SK-N-SH treated with all-trans-retinoic acid at 6 μM for 48 hours (cell line): ENCODE measurements at regions not wholly inside any gene's neighbourhood (a gene's known extent, or its start where the extent isn't known, plus 50 kb on each side); places are given as distances from the start of the nearest gene placed in this dataset.

Source experiments
- ATAC-seq: fragments of 200-7000 bp; cut with Tn5 transposase; 3 replicates; pipeline ENCODE4 v1.9.1; 2020; ENCODE audit warnings: mild to moderate bottlenecking, moderate library complexity
- ARNTL ChIP-seq: fragments of 450-650 bp; formaldehyde crosslinking; IDR thresholded peaks from 2 replicates; pipeline ENCODE4 v1.5.0; 2020; ENCODE audit warnings: low read depth, mild to moderate bottlenecking, moderate library complexity, borderline replicate concordance
- BACH2 ChIP-seq: fragments of 250-450 bp; sonication (Bioruptor Pico); IDR thresholded peaks from 2 replicates; pipeline ENCODE4 v1.9.0; 2021; ENCODE audit warnings: mild to moderate bottlenecking, borderline replicate concordance
- ESRRG ChIP-seq: fragments of 250-450 bp; sonication (Bioruptor Pico); IDR thresholded peaks from 2 replicates; pipeline ENCODE4 v1.6.1; 2021; ENCODE audit warnings: mild to moderate bottlenecking
- ISL1 ChIP-seq: fragments of 250-450 bp; sonication (Bioruptor Pico); IDR thresholded peaks from 2 replicates; pipeline ENCODE4 v2.1.2; 2022; ENCODE audit warnings: mild to moderate bottlenecking, moderate library complexity
- OSR1 ChIP-seq: fragments of 250-450 bp; sonication (Bioruptor Pico); IDR thresholded peaks from 2 replicates; pipeline ENCODE4 v1.8.0; 2022; ENCODE audit warnings: moderate library complexity, mild to moderate bottlenecking, inconsistent platforms
- PATZ1 ChIP-seq: fragments of 250-450 bp; sonication (Bioruptor Pico); IDR thresholded peaks from 2 replicates; pipeline ENCODE4 v1.8.0; 2020; ENCODE audit warnings: mild to moderate bottlenecking, moderate library complexity, borderline replicate concordance
- POU6F1 ChIP-seq: fragments of 250-450 bp; sonication (Bioruptor Pico); IDR thresholded peaks from 2 replicates; pipeline ENCODE4 v1.8.0; 2021; ENCODE audit warnings: low read depth, mild to moderate bottlenecking, moderate library complexity, borderline replicate concordance
- PPARA ChIP-seq: fragments of 250-450 bp; sonication (Bioruptor Pico); IDR thresholded peaks from 2 replicates; pipeline ENCODE4 v1.5.0; 2020; ENCODE audit warnings: mild to moderate bottlenecking, borderline replicate concordance
- RARB ChIP-seq: fragments of 250-450 bp; sonication (Bioruptor Pico); IDR thresholded peaks from 2 replicates; pipeline ENCODE4 v1.8.0; 2021; ENCODE audit warnings: mild to moderate bottlenecking, moderate library complexity
- SNAI2 ChIP-seq: fragments of 250-450 bp; sonication (Bioruptor Pico); IDR thresholded peaks from 2 replicates; pipeline ENCODE4 v1.5.0; 2020; ENCODE audit warnings: mild to moderate bottlenecking, moderate library complexity
- TCF4 ChIP-seq: fragments of 250-450 bp; sonication (Bioruptor Pico); IDR thresholded peaks from 2 replicates; pipeline ENCODE4 v1.8.0; 2021; ENCODE audit warnings: mild to moderate bottlenecking, moderate library complexity, borderline replicate concordance
- TOX ChIP-seq: fragments of 250-450 bp; sonication (Bioruptor Pico); IDR thresholded peaks from 2 replicates; pipeline ENCODE4 v1.8.0; 2021; ENCODE audit warnings: mild to moderate bottlenecking, moderate library complexity, borderline replicate concordance
- TSHZ2 ChIP-seq: fragments of 250-450 bp; sonication (Bioruptor Pico); IDR thresholded peaks from 2 replicates; pipeline ENCODE4 v1.5.0; 2020; ENCODE audit warnings: mild to moderate bottlenecking, moderate library complexity
- ZC3H10 ChIP-seq: fragments of 250-450 bp; sonication (Bioruptor Pico); IDR thresholded peaks from 2 replicates; pipeline ENCODE4 v1.5.1; 2021; ENCODE audit warnings: mild to moderate bottlenecking, moderate library complexity
- ZFP3 ChIP-seq: fragments of 250-450 bp; sonication (Bioruptor Pico); IDR thresholded peaks from 2 replicates; pipeline ENCODE4 v1.5.0; 2020; ENCODE audit warnings: mild to moderate bottlenecking, moderate library complexity
- ZNF565 ChIP-seq: fragments of 450-650 bp; formaldehyde crosslinking; conservative IDR thresholded peaks from 2 replicates; pipeline ENCODE4 v1.5.0; 2020; ENCODE audit warnings: low read depth, mild to moderate bottlenecking, moderate library complexity
- ZNF8 ChIP-seq: fragments of 450-650 bp; formaldehyde crosslinking; IDR thresholded peaks from 2 replicates; pipeline ENCODE4 v1.5.0; 2020; ENCODE audit warnings: mild to moderate bottlenecking, moderate library complexity
- TF ChIP-seq, protein P1 (sequence below): fragments of 250-450 bp; sonication (Bioruptor Pico); IDR thresholded peaks from 2 replicates; pipeline ENCODE4 v1.5.1; 2021; ENCODE audit warnings: mild to moderate bottlenecking, moderate library complexity

- ATAC-seq: peak; percentile 88
- no peak for TF ChIP-seq BACH2
- TF ChIP-seq TCF4 (CRISPR knock-in tag): no peak
- no peak for TF ChIP-seq ZNF565 (CRISPR knock-in tag)
- TF ChIP-seq ZC3H10 (CRISPR knock-in tag): no peak
- TF ChIP-seq SNAI2 (CRISPR knock-in tag): no peak
- TF ChIP-seq ARNTL: no peak
- no peak for TF ChIP-seq PPARA (CRISPR knock-in tag)
- peak; percentile 94 for TF ChIP-seq ISL1
- TF ChIP-seq PATZ1 (CRISPR knock-in tag): peak; percentile 46; the same call in 1 of the 2 replicates
- no peak for TF ChIP-seq TOX
- no peak for TF ChIP-seq ZFP3 (CRISPR knock-in tag)
- TF ChIP-seq ESRRG (CRISPR knock-in tag): no peak
- TF ChIP-seq, all 23 proteins: peak for 2
These were observed 101.1 kb upstream of the FAT3 start for GRCh38 chr11:92123540-92123939.

DNA sequence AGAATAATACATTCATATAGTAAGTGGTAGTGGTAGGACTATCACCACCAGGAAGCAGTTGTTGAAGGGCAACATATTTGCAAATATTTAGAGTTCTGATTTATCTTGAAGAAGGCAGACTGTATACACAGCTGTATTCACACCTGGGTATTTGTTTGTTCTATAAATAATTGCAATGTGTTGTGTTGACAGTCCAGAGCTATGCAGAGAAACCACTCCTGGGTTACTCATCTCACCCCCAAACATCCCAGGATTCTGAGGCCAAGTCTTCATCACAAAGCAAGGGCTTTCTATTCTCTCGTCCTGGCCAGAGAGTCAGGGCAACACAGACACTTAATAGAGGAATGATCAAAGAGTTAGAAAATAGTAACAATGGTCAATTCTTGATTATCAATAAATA is 102.1 kb upstream of the FAT3 start:
- ATAC-seq: no peak
- TF ChIP-seq ARNTL (no peak), OSR1 (CRISPR knock-in tag) (no peak)

DNA sequence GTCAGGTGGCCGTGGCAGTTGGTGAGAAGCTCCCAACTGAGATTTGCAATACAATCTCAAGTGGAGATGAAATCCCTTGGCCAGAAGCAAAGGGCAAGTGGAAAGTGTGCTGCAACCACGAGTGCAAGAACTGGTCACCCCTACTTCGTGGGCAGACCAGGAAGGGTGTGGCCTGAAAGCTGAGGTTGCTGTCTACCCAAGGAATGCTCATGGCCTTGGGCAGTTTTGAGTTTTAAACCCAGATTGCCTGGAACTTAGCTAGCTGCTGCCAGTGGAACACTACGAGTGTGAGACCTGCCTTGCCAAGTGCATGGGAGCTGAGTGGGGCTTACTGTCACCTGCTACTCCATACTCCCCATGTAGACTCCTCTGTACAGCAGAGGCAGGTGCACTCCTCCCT is 113.3 kb upstream of the FAT3 start:
- TF ChIP-seq PATZ1 (CRISPR knock-in tag) (no peak), ZNF8 (no peak), SNAI2 (CRISPR knock-in tag) (no peak), ZC3H10 (CRISPR knock-in tag) (no peak), ZFP3 (CRISPR knock-in tag) (no peak), TSHZ2 (CRISPR knock-in tag) (no peak), PPARA (CRISPR knock-in tag) (no peak), RARB (CRISPR knock-in tag) (no peak), TCF4 (CRISPR knock-in tag) (no peak), ESRRG (CRISPR knock-in tag) (no peak), OSR1 (CRISPR knock-in tag) (no peak), POU6F1 (CRISPR knock-in tag) (no peak)
- TF ChIP-seq, protein P1, sequence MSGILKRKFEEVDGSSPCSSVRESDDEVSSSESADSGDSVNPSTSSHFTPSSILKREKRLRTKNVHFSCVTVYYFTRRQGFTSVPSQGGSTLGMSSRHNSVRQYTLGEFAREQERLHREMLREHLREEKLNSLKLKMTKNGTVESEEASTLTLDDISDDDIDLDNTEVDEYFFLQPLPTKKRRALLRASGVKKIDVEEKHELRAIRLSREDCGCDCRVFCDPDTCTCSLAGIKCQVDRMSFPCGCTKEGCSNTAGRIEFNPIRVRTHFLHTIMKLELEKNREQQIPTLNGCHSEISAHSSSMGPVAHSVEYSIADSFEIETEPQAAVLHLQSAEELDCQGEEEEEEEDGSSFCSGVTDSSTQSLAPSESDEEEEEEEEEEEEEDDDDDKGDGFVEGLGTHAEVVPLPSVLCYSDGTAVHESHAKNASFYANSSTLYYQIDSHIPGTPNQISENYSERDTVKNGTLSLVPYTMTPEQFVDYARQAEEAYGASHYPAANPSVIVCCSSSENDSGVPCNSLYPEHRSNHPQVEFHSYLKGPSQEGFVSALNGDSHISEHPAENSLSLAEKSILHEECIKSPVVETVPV (CRISPR knock-in tag): no peak
- ATAC-seq: no peak

DNA sequence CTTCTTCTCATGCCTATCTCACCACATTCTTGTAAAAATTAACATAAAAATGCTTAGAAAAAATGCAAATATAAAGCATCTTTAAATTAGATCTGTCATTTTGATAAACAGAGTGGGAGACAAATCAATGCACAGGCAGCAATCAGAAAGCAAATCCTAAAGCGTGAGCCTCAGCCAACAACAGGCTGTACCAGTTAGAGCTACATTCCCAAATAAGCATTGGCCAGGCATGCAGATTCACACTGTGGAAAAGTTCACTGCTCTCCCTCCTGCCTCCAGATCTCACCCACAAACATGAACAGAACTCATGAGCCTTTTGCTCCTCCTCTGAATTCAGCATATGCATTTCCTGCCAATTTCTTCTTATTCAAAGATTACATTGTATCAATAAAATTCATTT is 115.2 kb upstream of the FAT3 start:
- ATAC-seq: no peak
- no peak for TF ChIP-seq BACH2
